HG03521 (cell line): ENCODE measurements at regions not wholly inside any gene's neighbourhood (a gene's known extent, or its start where the extent isn't known, plus 50 kb on each side); places are given as distances from the start of the nearest gene placed in this dataset.

Experiments used
- ATAC-seq: cut with Tn5 transposase; IDR thresholded peaks from one replicate; pipeline ENCODE4 v1.9.1; 2021; ENCODE audit warnings: mild to moderate bottlenecking, moderate library complexity; ENCODE audit not compliant: unreplicated experiment

DNA sequence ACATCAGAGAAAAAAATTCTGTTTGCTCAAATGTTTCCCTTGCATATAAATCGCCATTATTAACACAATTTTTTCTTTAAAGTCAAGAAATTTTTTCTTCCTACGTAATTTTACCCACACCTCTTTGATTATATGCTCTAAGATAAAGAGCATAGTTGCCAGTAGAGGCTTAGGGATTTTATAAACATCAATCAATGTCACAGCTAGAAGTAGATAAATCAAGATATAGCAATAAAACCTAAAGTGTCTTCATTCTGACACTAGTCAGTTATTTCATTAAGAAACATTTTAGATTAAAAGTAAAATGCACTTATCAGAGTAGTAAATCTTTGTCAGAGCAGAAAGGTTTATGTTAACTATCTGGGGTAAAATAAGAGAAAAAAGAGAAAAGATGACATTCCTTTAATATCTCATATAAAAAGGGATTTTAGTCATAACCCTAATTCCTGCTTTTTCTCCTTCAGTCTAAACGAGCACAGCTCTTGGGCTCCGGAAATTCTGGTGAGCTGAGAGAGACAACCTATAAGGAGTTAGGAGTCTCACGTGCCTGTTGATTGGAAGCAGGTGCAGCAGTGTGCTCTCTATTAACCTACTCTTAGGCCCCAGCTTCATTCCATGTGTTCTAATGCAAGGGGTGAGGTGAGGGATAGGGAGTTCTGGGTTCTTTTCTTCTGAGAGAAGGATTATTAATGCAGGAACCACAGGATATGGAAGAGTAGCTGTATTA is 172.4 kb upstream of the GULP1 start:
- ATAC-seq = no peak

DNA sequence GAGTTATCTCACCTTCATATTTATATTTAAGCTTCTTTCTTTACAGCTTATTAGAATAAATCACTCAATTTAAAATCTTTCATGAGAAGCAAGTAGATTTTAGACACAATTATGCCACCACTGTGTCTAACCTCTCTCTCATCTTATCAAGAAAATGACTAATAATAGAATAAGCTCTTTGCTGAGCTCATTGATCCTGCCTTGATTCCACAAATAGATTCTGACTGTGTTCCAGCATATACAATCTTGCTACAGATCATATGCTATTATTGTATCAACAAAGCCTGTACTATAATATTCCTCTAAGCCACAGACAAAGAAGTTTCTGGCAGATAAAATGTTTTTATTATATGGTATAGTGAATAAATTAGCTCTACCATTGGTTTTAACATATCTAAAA is 168.7 kb upstream of the GULP1 start:
- ATAC-seq = no peak

DNA sequence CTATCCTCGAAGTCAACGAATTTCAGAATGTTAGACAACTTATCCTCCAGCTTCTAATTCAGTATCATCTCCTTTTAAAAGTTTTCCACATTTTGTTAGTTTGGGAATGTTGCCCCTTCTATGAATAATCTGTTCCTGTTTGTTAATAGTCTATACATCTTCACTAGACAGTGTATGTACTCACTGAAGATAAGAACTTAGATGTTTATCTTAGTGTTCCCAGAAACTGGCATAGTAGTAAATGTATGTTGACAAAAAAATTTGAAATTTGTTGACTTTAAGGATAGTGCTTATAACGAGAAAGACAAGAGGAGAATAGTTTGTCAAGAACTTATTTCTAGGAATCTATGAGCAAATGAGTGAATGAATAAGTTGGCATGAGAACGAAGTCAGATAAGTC is 162.0 kb upstream of the GULP1 start:
- no peak for ATAC-seq

DNA sequence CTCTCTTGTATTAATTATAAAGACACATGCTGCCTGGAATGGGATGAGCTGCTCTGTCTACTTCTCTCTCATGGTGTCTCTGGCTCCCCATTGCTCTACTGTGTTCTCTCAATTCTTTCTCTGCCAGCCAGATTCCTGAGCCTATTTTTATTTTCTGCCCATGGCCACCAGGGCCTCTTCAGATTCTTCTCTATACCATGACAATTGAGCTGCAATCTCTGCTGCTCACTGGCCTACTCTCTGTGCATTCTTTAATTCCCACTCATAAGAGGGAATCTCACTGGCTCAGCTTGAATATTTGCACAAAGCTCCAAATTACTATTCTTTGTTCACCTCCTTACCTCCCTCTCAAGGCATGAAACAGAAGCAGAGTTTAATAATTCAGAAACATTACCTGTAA is 161.4 kb upstream of the GULP1 start:
- no peak for ATAC-seq

DNA sequence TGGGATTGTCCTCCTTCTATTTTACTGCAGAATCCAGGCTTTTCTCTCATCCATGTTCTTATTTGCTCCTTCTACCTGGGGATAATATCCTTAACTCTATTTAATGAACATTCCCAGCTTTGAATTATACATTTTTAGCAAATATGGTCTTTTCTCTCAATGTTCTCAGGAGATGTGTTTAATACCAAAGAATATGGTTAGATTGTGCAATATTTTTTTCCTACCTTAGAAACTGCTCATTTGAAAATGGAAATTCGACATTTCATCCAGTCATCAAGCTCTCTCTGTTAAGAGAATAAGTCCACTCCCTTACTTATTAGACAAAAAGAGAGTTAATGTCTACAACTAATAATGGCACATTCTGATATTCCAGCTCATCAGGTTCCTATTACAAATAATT is 160.4 kb upstream of the GULP1 start:
- ATAC-seq = no peak

DNA sequence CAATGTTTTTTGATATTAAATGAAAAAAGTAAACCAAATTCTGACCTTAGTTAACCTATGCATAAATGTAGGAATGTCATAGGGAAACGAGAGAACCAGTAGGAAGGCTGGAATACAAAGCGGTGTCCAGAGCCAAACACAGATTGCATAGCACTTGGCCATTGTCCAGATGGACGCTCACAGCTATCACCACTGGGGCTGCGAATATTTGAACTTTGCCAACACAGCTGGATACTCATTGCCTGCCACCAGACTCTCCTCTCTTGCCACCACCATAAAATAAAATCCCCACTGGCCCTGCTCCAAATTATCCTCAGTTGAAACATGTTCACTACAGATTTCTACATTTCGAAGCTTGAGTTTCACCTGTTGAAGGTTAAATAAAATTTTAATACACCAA is 159.3 kb upstream of the GULP1 start:
- ATAC-seq = no peak

DNA sequence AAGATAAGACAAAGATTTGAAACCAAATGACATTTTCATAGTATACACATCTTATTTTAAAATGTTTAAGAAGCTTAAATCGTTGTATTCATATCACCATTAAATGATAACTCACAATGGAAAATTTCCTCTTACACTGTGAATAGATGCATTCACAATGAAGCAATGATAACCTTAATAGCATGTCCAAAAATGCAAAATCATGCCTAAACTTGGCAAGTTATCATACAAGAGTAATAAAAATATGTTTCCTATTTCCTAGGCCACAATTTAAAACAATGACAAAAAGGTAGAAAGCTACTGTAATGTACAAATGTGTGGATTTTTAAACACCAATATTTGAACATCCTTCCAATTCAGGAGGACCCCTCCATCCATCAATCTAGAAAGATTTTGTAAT is 157.4 kb upstream of the GULP1 start:
- no peak for ATAC-seq

DNA sequence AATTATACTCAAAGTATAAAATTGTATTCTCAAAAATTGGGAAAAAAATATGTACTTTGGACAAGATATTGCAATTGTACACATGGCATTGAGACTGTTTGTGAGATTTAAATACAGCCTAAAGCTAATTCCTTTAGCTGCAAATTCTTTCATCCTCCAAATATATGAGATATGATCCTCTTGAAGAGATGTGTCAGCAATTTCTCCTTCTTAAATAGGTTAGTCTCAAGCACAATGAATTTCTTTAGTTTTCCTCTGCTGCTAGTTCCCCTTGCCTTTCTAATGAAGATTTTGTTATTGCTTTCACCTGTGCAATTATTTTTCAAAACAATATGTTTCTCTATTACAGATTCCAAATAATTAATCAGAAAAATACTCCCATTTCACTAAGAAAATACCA is 153.4 kb upstream of the GULP1 start:
- no peak for ATAC-seq

DNA sequence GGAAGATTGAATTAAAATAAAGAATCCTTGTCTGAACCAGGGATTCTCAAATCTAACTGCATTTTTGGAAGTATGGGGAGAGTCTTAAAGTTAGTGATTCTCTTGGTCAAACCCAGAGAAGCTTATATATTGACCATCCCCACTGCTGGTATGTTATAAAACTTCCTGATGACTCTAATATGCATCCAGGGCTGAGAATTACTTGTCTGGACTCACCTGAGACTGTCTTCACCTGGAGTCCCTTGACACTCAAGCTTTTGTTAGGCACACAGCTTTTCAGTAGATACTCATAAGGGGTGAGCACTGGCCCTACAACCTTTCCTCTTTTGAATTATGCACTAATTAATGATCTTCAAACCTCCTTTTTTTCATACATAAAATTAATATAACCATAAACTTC is 149.6 kb upstream of the GULP1 start:
- ATAC-seq = no peak

DNA sequence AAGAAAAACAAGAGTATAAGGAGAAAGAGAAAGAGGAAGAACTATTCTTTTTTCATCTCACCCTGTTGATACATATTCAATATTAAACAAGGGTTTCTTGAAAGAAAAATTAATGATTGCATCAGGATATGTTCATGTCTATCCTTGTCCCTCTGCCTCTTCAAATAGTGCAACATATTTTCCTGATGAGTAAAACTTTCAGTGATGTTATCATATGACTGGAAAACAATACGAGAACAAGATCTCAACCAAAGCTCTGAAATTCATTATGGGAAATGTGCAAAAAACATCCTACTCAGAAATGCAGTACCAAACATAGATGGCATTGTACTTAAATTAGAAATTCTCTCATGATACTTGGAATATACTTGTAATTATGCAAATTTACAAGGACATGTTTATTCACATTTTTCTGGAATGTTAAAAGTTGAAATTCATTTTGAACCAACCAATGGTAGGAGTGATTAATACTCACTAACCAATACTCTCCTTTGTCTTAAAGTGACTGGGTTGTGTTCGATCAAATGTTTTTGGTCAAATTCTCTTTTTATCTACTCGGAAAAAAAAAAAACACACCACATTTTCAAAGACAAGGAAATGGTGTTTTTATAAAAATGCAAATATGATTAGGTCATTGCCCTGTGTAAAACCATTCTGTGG is 148.9 kb upstream of the GULP1 start:
- ATAC-seq = no peak

DNA sequence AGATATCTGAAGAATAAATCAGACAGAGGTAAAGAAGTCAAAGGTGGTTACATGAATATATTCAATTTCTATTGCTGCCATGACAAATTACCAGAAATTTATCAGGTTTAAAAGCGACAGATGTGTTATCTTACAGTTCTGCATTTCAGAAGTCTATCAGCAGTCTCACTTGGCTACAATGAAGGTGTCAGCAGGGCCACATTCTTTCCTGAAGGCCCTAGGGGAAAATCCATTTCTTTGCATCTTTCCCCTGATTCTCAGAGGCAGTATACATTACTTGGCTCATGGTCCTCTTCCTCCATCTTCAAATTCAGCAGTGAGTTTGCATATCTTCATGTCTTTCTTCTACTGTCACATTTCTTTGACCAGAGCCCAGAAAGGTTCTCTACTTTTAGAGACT is 145.8 kb upstream of the GULP1 start:
- no peak for ATAC-seq

DNA sequence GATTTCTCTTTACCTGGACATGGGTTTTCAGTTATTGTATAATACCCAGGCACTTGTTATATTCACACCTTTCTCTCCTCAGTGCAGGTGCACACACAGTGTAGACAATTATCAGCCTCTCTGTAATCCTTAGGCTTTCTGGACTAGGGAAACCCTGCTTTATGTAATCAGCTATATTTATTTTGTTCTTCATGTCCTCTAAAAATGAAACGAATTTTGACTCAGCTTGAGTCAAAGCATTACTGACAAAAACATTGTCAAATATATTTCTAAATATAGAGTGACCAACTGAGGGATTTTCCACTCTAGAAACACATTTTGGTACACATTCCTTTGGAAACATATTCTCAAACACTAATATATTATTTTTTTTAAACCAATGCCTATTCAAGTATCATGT is 144.8 kb upstream of the GULP1 start:
- no peak for ATAC-seq

DNA sequence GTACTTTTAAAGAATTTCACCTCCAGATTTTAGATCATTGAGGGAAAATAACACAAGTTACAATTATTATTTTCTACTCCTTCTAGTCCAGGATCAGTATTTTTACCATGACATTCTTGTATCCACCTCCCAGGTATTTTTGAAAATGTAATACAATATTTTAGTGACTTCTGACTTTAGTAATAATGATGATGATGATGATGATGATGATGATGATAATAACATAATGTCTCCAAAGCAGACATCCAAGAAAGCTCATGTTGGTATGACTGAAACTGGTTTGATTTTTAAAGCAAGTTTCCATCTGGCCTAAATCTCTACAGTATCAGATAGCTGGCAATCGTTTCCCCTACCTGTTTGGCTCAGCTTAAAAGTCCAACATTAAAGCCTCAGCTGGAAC is 140.0 kb upstream of the GULP1 start:
- no peak for ATAC-seq

DNA sequence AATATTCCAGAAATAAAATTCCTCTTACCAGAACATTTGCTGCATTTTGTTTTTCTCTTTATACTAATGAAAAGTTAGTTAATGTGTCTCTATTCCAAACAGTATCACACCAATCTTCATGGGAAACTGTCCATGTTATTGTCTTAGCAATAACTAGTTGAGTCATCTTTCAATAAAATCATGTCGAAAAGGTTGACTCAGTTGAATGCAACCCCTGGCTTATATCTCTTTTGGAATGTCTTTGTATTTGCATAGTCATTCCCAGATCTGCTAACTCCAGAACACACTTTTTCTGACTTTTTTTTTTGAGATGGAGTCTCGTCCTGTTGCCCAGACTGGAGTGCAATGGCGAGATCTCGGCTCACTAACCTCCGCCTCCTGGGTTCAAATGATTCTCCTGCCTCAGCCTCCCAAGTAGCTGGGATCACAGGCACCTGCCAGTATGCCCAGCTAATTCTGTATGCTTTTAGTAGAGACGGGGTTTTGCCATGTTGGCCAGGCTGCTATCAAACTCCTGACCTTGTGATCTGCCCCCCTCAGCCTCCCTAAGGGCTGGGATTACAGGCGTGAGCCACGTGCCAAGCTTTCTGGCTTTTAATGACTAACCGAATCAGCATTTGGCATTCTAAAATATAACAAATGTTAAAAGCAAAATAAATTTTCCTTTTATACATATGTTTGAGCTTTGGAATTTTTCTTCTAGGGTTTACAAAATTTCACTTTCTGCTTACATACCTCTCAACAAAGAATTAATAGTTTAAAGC is 133.2 kb upstream of the GULP1 start:
- no peak for ATAC-seq

DNA sequence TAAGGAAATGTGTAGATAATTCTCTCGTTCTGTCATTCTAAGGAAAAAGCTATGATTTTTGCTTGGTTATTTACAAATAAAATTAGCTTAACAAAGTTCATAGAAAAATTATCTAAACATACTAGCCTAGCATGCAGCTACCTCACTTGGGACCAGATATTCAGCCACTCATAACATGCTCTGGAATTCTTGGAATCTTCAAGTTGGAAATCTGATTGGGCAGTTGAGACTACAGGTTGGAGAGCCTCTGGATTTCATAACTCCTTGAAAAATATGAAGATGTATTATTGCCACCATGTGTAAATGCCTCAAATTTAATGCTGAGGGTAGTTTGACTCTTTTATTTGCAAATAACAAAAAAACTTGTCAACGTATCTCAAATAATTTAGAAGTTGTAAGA is 132.2 kb upstream of the GULP1 start:
- ATAC-seq = no peak

DNA sequence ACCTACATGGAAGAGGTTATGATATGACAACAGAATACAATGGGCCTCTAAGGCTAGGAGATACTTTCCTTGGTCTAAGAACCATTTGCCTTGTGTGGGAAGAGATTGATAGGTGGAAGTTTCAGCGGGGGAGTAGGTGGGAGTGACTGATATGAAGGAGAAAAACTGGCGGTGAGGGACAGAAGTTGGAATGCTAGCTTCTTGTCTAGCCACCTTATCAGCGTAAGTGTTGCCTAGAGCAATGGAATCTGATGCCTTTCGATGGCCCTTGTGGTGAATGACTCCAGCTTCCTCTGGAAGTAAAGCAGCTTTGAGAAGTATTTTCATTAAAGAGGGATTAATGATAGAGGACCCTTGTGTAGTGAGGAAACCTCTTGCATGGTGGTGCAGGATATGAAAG is 121.3 kb upstream of the GULP1 start:
- no peak for ATAC-seq

DNA sequence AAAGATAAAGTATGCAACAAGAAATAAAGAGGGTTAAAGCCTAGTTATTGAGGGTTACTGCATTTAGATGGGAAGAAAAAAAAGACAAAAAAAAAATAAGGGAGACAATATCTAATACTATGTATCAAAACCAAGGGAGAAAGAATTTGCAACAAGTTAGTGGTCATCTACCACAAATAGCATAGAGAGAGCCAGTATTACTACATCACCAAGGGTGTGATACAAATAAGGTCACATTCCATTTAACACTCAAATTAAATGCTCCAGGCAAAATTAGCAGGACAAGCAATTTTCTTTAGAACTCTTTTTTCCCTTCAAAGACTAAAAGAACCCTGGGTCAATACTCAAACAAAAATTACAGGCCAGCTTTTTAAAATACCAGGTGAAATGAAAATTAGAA is 115.1 kb upstream of the GULP1 start:
- no peak for ATAC-seq

DNA sequence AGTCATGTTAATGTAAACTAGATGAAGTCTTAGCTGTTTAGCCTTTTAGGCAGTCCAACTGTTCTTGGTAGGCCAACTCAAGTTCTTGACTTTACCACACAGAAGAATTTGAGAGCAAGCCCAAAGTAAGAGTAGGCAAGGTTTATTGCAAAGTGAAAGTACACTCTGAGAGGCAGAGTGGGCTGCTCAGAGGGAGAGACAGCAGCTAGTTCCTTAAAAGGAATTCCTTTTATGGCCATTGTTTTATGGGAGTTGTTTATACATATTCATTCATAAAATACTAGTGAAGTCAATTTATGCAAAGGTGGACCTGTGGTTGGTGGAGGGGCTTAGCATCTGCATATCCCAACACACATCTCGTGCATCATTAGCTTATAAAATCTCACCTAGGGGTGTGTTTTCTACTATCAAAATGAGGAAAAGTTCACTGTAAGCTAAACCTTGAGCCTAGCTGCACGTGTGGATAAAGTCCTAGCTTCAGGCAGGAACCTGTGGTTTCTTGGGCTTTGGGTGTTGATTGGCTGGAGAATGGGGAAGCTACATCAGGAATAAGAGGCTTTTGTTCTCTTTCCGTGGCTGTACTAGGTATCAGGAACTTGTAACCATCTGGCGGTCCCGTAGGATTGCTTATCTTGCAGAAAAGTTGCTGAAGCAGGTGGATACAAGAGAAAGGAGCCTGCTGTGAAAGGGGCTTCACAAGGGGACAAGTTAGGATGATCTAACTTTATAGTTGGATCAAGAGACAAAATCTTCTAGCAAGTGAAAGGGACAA is 110.4 kb upstream of the GULP1 start:
- ATAC-seq = no peak

DNA sequence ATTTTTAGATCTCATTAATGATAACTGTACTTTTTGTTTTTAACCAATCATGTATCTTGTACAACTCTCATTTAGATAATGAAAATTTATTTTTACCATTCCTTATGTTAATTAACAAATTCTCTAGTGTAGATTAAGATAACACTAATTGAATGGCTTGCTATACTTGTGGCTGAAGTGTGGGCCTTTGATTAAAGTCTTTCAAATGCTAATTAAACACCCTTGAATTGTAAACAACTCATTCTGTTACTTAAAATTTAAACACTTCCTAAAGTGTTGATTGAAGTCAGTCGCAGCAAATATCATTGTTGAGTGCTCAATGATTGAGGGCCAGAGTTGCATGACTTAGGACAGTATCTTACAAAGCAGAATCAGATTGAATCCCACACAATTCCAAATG is 109.8 kb upstream of the GULP1 start:
- ATAC-seq = no peak

DNA sequence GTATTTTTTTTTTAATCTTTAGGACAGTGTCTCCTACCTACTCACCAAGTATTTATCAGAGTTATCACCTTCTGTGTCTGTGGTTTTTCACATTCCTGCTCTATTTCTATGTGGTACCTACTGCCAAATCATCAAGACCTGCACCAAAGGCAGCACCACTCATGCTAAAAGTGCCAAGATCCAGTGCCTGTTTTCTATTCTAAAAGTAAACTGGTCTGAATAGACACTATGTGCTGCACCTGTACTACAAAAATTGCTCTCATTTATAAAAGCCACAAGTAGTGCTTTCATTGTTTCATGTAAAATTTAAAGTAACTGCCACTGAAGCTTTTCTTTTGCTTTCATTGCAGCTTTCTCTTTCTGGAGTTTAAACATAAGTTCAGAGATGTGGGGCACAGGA is 103.9 kb upstream of the GULP1 start:
- ATAC-seq = no peak

DNA sequence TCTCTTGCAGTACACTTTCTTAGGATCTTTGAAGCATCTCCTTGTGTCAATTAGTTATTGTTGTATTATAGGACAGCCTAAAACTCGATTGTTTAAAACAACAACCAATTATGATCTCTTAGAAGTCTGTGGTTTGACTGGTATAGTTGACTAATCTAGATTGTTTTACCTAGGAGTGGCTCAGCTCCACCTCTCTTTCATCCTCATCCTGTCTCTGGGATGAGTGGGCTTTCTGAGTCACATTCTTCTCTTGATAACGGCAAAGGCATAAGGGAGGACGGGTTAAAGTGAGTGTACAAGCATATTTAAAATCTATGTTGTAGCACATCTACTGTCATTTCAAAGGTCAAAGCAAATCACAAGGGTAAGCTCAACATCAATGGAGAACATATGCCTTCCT is 102.3 kb upstream of the GULP1 start:
- no peak for ATAC-seq

DNA sequence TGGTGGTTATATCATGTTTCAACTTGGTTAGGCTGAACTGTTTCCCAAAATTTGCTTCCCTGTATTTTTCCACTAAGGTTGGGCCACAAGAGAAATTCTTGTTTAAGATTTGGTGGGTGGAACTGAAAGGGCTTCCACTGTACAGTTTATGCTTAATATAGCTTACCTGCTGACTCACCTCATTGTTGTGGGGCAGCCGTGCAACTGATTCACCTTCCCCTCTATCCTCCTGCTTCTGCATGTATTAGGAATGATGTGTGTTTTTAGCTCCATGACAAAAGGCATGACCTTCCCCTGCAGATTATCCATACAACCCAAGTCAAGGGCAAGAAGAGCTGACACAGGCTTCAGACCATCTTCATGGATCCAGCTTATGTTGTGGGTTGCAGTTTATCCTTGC is 98.4 kb upstream of the GULP1 start:
- no peak for ATAC-seq
